ENCODE measurements at regions not wholly inside any gene's neighbourhood (a gene's known extent, or its start where the extent isn't known, plus 50 kb on each side); places are given as distances from the start of the nearest gene placed in this dataset.

DNA sequence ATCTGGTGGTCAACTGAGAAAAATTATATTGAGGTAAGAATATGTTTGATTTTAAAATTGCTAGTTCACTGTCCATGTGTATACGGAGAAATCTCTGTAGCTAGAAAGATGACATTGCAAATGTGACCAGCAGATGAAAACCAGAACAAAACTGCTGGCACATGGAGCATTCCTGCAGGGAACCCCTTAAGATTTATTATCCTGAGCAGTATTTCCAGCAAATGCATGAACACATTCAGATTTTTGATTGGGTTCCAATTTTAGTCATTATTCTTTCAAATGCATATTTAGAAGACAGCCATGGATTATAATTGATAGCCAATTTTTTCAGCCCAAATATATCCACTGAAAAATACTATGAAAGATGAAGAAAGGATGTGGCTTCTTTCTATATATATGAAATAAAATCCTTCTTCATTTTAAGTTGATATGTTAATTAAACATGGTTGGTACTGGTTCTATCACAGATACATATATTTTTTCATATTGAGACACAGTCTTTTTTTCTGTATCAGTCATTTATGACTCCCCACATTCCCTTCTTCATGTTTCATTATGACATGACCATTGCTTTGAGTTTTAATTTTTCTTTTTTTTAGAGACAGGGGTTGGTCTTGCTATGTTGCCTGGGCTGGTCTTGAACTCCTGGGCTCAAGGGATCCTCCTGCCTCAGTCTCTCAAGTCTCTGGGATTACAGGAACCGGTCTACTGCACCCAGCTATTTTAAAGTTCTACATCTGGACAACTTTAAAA is 376.5 kb downstream of the KLF12 start:
- DNase-seq (ENCODE audit: low read depth in 2 of 2), result no peak

DNA sequence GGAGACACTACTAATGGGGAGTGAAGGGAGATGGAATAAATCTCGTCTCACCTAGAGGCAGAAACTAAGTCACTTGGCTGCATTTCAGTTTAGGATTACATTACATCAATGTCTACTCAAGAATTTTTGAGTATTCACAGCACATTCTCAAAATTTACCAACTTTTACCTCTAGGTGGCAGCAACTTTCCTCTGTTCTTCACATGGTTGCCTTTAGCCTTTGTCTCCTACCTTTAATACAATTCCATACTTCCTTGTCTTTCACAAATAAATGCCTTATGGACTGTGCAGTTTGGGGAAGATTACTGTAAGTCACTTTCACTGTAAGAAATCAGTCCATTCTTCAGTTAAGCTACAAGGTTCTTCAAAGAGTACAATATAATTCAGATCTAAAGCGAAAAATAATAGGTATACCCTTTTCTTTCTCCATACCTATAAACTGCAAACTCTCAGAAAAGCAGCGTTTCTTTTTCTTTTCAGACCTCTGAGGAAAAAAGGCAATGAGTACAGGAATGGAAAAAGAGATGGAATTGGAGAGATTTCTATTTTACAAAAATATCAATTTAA is 379.4 kb downstream of the KLF12 start:
- DNase-seq (ENCODE audit: low read depth in 2 of 2), result no peak

DNA sequence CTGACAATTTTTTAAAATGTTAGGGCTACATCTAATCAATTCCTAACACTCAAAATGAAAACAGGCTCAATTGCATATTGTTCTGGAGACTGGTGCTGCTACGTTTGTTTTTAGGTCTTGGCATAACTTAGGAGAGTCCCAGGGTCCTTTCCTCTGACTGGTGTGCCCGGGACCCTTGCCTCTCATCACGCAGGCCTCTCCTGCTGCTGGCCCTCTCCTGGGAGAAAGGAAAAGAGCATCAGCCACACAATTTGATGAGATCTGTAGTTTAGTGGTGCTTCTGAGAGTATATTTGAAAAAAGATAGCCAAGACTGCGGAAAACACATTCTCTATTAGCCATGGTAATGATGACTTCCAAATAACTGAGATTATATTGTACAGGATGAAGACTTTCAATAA is 380.0 kb downstream of the KLF12 start:
- DNase-seq (ENCODE audit: low read depth in 2 of 2), result no peak

DNA sequence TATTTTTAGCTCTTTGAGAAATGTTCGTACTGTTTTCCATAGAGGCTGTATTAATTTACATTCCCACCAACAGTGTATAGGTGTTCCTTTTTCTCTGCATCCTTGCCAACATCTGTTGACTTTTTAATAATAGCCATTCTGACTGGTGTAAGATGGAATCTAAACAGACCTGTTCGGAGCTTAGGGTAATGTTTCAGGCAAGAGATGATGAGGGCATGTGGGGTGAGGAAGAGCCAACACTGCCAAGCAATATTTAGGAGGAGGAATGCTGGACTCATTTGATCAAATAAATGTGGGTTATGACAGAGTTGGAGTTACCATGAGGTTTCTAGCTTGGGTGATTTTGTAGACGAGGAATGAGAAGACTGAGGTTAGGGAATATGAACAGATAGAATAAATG is 382.9 kb downstream of the KLF12 start:
- no peak for DNase-seq (ENCODE audit: low read depth in 2 of 2)

DNA sequence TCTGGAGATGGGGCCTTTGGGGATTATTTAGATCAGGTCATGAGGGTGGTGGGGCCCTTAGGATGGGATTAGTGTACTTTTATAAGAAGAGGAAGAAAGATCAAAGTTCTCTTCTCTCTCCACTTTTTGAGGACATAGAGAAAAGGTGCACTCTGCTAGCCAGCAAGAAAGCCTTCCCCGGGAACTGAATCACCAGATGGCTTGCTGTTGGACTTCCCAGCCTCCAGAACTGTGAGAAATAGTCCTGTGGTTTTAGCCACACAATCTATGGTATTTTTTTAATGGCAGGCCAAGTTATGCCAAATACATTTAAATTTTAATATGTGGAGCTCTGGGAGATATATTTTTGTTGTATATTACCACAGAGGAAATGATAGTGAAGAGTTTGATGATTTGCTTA is 385.8 kb downstream of the KLF12 start:
- DNase-seq (ENCODE audit: low read depth in 2 of 2), result no peak

DNA sequence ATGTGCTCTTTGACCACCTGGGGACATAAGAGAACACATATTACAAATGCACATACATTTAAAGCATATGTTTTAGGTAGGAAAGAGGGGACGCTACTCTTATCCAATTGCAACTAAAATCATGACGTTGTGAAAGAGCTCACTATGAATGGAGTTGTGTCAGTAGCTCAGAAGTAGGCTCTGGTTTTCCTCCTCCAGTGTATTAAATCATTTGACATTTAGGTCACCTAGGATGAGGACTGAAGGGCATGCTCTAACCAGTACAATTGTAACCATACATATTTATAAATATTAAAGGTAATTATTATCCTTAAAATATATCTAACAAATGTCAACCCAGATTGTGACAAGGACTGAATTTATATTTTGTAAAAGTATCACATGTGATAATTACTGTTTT is 389.0 kb downstream of the KLF12 start:
- no peak for DNase-seq (ENCODE audit: low read depth in 2 of 2)

DNA sequence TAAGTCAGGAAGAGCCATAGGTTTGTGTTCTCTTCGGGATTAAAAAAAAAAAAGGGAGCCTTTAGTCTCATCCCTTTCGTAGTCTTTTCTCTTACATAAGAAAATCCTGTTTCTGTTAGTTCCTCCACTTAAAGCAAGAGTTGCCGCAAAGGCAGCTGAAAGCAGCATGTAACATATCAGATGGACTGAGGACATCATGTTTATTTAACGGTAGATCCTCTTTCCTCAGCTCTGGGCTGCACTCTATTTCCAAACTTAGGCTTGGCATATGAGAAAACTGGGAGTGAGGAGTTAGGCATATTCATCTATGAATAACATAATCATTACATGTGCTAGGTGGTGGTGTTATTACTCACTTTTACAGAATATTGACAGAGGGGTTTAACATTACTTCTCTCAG is 391.2 kb downstream of the KLF12 start:
- DNase-seq (ENCODE audit: low read depth in 2 of 2), result no peak

DNA sequence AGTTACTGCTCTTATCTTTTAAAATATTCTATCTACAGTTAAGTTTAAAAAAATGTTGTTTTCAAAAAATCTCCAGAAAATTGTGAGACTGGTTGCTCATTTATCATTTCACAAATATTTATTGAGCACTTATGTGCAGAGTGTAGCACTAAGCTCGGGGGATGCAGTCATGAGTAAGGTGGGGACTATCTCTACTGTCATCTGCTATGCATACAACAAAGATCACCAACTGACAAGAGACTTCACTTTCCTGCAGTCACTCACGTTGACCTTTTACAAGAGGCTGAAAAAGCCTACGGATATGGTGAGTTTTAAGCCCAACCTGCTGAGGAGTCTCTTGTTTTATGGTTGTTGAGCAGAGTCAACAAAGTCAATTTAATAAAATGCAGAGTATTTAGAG is 392.5 kb downstream of the KLF12 start:
- DNase-seq (ENCODE audit: low read depth in 2 of 2), result no peak

DNA sequence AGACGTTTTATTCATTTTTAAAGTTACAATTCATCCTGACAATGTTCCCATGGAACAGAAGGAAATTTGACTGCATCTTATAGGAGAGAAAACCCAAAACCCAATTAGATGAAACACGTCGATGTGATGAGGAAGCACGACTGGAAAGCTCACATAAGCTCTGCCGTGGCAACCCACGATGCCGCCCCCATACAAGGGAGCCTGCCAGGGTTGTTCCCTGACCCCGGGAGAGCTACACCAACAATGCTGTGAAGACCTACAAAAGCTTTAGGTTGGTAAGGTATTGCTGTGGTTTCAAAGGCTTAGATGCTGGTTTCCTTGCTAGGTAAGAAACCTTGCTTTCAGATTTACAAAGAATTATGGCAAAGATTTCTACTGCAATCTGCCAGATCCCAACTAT is 393.1 kb downstream of the KLF12 start:
- no peak for DNase-seq (ENCODE audit: low read depth in 2 of 2)

DNA sequence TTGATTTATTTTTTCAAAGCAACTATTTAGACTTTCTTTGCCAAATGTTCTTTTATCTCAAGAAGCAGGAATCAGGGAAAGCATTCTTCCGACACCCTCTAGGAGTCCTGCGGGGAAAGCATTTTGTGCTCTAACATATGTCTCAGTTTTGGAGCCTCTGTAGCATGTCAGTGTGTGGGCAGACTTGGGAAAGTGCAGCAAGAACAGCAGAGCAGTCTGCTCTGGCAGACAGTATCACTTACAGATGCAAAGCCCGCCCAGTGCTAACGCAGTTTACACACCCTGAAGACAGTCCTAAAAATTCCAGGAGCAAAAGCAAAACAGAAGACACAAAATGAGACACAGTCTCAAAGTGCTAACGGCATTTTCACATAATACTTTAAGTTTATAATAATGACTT is 393.5 kb downstream of the KLF12 start:
- no peak for DNase-seq (ENCODE audit: low read depth in 2 of 2)

DNA sequence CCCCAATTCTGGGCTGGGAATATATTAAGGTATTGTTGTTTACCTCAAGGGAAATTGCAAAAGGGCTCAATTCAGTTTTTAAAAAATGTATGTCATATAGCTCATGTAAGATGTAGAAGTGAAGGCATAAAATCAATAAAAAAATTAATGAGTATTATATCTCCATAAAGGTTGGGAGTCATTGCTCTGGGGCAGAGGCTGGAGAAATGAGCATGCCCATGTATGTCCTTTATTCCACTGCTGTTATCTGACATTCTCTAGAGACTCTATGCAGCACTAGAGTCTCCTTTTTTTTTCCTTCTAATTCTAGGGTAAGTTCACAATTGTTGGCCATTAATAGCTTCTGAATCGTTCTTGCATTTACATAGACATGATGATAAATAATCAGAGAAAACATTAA is 394.8 kb downstream of the KLF12 start:
- DNase-seq (ENCODE audit: low read depth in 2 of 2), result no peak

DNA sequence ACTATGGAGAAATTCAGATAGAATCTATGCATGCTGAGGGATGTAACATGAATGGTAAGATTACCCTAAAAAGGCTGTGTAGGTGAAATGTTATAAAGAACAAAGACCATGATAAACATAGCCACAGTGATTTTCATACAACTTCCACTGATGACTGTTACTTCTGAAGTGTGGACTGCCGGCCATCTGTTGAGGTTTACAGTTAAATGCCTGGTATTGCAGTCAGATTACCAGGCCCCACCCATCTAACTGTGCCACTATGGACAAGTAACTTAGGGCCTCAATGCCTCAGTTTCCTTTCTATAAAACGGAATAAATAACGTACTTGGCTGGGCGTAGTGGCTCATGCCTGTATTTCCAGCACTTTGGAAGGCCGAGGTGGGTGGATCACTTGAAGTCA is 395.6 kb downstream of the KLF12 start:
- DNase-seq (ENCODE audit: low read depth in 2 of 2), result no peak

DNA sequence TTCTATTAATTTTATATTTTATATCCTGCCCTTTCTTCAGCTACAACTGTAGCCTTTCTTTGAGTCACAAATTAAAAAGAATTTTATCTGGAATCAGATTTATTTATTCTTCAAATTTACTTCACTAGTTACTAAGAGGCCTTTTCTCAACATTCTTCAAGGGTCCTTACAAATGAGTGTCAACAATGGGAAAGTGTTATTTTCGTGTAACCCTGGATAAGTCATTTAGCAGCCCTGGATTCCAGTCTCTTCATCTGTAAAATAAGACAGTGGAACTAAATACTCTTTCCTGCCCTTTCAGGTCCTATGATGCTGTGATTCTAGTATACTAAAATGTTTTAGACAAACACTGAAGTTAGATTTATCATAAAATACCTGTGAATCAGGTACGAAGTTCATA is 397.0 kb downstream of the KLF12 start:
- DNase-seq (ENCODE audit: low read depth in 2 of 2), result no peak

DNA sequence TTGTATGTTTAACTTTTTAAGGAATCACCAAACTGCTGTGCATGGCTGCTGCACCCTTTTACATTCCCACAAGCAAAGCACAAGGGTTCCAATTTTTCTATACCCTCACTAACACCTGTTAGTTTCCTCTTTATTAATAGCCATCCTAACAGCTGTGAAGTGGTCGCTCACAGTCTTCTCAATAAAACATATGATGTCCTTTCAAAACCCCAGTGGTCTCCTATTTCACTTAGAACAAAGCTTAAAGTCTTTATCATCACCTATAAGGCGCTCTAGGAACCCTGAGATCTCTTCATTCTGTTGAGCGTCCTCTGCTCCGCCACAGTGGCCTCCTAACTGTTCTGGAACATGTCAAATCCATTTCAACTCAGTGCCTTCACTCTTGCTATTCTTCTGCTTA is 400.5 kb downstream of the KLF12 start:
- DNase-seq (ENCODE audit: low read depth in 2 of 2), result no peak

DNA sequence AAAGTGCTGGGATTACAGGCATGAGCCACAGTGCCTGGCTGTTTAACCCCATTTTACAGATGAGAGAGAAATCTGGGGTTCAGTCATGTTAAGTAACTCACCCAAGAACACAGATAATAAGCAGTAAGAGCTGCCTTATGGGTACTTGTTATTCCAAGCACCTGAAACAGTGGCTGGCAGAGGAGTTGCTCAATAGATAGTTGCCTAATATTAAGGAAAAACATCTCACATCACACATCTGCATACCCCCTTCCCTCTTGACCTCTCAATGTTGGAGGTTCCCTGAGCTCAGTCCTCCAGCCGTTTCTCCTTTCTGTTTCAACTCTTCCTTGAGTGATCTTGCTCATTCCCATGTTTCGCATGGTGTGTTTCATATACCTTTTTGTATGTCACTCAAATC is 401.9 kb downstream of the KLF12 start:
- no peak for DNase-seq (ENCODE audit: low read depth in 2 of 2)

DNA sequence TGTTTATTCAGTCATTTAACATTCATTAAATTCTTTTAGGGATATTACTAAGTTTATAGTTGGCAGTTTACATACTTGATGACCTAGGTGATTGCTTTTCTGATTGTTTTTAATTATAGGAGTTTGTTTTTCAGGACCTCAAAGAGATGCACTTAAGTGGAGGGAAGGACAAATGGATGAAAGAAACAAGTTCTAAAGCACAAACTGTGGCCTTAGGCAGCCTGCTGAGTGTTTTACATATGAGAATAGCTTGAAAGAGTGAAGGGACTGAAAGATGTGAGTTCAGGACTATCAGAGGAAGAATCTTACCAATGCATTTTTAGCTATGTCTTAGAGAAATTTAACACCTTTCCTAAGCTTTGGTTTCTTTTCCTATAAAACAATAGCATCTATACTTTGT is 402.6 kb downstream of the KLF12 start:
- no peak for DNase-seq (ENCODE audit: low read depth in 2 of 2)

DNA sequence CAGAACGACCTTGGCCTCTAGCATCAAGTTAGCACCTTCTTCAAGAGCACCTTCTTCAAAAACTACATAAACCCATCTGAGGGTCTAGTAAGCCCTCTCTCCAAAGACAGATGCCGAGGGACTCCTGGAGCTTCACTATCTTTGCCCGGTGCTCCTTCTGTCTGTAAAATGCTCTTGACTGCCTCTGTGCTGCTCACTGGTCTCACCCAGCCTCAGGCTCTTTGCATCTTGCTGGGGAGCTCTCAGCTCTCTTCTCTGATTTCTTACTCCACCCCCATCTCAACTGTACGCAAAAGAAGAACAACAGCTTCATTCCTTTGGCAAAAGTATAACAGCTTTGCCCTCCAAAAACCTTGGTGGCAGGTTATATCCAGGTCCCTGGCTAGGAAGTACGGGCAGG is 404.2 kb downstream of the KLF12 start:
- DNase-seq (ENCODE audit: low read depth in 2 of 2), result no peak

DNA sequence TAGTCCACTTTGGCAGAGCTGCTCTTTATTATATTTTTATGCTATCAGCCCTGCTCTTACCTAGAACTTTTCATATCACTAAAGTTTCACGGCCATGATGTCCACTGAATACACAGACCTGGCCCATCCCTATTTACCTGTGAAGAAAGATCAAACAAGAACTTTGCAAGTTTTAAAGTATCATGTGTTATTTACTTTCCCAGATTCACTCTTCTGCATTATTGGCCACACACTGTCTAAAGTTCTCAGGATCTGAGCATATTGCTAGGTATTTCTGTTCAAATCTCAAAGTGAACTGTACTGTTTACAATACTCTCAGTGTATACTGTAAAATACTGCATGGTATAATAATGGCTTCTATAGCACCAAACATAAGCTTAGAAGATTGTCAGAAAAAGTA is 405.2 kb downstream of the KLF12 start:
- no peak for DNase-seq (ENCODE audit: low read depth in 2 of 2)

DNA sequence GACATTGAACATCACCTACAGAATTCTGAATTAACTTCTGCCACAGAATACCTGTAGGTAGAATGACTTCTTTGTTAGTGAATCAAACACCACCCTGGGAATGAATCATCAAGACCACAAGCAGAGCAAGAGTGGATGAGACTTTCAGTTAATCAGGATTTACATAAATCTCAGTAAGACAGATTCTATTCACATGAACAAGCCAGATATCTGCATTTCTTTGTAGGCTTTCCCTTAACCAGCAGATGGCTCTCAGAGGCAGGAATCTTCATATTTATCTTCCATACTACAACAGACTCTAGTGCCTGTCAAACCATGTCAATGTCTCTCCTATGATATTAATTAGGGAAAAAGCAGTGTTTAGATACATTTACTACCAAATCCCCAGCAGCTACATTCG is 412.1 kb downstream of the KLF12 start:
- no peak for DNase-seq (ENCODE audit: low read depth in 2 of 2)

DNA sequence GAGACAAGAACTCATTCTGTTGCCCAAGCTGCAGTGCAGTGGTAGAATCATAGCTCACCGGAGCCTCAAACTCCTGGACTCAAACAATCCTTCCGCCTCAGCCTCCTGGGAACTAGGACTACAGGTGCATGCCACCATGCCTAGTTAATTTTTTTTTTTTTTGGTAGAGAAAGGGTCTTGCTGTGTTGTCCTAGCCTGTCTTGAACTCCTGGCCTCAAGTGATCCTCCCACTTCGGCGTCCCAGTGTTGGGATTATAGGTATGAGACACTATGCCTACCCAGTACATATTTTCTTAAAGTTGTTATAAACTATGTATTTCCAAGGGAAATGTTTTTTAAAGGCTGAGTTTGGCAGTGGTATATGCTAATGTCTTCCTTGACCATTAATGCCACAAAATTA is 412.6 kb downstream of the KLF12 start:
- no peak for DNase-seq (ENCODE audit: low read depth in 2 of 2)

DNA sequence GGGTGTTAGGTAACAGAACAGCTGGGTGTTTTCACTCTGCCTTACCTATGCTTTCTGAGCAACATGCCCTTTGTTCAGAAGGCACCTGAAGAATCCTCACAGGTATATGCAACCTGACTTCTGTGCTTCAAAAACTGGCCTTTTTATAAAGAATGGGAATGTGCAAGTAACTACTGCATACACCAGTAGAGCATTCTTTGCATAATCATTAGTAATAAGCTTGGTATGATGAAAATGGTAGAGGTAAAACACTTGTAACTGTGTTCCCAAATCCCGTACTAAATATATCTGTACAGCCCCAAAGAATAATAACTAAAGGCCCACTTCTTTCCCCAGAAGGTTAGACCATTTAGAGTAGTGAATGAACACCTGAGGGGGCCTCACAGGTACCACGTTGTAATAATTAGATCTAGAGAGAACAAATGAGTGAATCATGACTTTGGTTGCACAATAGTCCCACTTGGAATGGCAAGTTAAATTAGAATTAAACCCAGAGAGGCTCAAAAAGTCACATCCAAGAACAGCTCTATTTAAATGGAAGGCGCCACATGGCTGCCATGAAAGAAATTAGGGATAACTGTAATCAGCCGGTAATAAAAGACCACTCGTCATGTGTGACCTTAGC is 413.9 kb downstream of the KLF12 start:
- no peak for DNase-seq (ENCODE audit: low read depth in 2 of 2)

DNA sequence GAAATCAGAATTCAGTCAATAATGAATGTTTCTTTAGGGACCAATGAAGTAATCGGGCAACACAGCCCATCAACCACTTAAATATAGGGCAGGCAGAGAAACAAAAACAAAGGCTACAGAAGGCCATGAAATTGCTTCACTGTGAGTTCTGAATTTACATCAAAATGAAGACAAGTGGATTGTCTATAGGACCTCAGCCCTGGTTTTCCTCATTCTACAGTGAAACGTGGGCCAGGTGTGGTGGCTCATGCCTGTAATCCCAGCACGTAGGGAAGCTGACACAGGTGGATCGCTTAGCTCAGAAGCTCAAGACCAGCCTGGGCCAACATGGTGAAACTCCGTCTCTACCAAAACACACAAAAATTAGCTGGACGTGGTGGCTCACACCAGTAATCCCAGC is 416.0 kb downstream of the KLF12 start:
- DNase-seq (ENCODE audit: low read depth in 2 of 2), result no peak

DNA sequence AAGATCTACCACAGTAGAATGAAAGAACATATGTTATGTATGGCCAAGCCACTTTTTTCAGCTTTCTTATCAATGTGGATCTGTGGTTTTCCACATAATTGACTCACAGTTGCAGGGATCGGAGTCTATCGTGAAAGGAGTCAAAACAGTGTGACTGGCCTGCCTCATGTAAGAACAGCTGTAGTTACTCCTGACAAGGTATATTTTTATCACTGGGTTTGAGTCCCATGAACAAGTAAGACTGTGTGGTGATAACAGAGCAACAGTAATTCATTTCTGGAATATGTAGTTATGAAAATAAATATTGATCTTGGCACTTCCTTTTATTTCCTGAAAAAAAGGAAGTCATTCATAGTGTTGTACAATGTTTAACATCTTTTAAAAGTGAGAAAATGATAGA is 416.6 kb downstream of the KLF12 start:
- no peak for DNase-seq (ENCODE audit: low read depth in 2 of 2)

All from activated CD8-positive, alpha-beta memory T cell treated with anti-CD3 and anti-CD28 coated beads for 4 hours (primary cell).